ENCODE measurements at regions not wholly inside any gene's neighbourhood (a gene's known extent, or its start where the extent isn't known, plus 50 kb on each side); places are given as distances from the start of the nearest gene placed in this dataset.

DNA sequence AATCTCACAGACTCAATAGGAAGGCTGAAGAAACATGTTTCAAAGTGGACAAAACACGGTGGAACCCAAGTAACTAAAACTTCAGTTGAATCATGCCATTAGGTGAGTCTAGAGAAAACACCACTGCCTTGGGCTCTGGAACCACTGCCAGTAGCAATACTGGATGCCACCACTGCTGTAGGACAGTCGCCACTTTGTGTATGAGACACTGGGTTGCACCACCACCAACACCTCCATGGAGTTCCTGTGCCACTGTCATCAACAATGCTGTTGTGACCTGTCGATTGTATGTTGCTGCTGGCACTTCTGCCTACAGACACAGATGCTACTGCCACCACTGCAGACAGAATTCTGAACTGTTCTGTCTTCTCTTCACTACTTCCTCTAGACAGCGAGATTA, 686.7 kb downstream of the METTL4 start:
- DNase-seq: no peak

DNA sequence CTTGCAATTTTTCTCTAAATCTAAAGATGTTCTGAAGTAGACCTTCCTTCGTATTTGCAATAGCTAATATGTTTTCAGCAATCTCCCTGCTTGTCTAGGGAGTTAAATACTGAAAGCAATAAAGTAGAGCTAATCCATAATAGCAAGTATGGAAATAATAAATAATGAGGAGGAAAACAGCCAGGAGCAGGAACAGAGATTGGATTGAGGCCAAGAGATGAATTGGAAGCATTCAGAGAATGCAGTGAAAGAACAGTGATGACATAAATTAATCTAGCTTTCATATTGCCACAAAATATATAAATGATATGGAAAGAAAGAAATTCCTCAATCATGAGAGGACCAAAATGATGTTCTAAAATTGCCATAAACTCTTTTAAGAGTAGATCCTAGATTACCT, 679.7 kb downstream of the METTL4 start:
- DNase-seq: no peak

DNA sequence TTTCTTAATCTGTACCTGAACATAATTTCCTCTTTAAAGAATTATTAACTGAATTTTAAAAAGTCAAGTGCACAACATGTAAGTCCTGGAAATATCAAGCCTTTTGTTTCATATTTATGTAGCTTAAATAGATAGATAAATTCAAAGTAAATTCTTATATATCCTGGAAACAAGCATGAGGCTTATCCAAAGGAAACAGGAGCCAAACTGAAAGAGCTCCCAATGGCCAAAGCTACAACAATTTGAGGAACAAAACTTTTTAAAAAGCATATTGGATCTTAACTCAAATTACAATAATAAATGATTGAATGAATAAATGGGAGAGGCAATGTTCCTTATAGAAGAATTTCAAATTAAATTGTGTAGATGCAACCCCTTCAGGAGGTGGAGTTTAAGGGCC, 679.1 kb downstream of the METTL4 start:
- DNase-seq: no peak

DNA sequence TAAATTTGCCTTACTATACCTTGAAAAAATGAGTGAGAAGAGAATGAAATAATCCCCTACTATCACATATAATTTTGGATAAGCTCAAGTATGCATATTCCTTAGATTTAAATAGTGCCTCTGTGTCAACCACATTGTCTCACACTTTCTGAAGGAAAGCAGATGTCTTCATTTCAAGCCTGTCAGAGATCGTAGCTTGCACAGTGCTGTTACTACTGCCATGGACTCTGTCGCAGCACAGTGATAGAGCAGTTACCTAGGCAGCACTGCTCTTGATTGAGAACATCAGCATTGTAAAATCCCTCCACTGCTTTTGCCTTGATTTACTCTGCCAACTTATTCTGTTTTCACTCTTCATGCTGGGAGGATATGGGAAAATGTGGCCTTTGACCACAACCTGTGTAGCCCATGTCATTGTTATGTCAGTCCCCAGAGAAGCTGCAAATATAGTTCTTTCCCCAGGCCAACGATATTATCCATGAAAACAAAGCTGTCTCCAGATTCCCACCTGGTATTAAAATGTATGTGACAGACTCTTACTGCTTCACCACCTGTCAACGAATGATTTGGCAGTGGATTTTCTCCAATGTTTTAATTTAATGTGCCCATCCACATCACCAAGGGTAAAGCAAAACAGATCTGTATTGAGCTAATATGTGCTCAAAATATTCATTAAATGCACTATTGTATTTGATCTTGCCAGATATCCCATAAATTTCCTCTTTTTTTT, 675.7 kb downstream of the METTL4 start:
- no peak for DNase-seq

DNA sequence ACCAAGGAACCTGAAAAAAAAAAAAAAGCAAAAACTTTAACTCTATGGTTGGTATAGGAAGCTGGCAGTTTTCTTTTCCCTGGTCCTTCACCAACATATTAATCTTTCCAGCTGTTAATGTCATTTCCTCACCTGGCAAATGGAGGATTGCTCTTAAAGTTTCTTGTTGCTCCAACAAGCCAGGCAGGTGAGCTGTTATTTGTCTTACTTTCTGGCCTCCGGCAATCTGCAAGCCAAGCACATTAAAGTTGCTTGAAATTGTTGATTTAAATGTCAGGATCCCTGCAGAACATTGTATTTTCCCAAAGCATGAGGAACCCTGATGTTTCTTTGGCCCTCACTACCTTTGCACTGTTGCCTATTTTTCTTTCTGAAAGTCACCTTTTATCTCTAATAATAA, 664.9 kb downstream of the METTL4 start:
- DNase-seq: no peak

GRCh38 chr18:1907470-1908206, 663.7 kb downstream of the METTL4 start:
- DNase-seq: no peak

DNA sequence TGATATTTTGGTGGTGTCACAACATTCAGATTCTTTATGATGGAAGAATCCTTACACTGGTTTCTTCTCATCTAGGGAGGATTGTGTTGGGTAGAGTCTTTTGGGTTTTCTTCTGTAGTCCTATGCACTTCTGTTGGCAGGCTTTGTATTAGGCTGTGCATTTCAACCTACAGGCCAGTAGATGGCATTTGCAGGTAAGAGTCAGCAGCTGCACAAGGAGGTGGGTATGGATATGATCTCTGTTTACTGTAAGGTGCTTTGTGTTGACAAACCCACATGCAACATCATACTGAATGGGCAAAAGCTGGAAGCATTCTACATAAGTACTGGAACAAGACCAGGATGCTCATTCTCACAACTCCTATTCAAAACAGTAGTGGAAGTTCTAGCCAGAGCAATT, 656.8 kb downstream of the METTL4 start:
- DNase-seq: no peak

GRCh38 chr18:1916869-1917523, 654.3 kb downstream of the METTL4 start:
- DNase-seq: no peak

DNA sequence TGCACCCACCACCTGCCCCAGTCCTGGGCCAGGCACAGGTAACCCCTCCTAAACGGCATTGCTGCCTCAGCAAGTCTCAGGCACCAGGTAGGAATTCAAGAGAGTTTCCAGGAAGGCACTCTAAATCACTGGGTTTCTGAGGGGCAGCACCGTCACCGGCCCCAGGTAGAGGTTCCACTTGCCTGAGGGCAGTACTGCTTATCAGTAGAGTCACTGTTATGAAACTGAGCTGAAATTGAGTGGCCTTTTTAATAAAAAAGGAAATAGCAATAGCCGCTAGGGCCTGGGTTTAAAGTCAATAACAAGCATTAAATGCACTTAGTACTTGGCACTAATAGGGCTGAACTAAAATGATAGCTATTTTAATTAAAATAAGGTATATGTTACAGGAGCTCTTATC, 653.7 kb downstream of the METTL4 start:
- DNase-seq: no peak

DNA sequence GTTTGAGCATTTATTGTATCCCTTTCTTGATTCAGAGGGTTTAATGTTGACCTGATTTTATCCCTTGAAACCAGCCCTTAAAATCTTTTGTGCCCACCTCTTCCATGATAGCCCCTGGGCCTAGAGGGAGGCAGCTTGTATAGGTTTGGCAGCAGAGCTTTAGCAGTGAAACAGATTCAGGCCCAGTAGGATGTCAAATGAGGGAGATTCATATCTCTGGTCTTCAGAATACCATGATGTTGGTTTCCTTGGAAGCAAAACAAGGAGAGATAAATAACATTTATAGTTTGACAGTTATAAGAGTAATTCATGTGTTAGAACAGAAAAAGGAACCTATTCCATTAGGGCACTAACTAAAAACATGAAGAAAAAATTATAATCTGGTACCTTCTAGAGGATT, 649.2 kb downstream of the METTL4 start:
- no peak for DNase-seq

DNA sequence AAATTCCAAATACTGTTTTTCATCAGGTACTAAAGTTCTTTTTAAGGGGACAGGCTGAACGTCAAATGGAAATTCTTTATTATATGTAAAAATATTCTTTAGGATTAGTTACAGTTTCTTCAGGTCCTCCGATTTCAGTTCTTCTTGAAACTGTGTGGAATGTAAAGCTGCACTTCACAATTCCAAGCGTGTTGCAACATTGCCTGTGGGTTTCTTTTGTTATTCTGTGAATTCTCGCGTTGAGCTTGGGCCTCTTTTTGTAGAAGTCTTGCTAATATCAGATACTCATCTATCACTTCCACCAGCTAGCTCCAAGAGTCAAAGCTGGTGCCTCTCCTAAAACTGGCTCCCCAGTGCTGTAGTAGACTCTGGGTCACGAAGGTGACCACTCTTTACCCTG, 642.6 kb downstream of the METTL4 start:
- DNase-seq: no peak

DNA sequence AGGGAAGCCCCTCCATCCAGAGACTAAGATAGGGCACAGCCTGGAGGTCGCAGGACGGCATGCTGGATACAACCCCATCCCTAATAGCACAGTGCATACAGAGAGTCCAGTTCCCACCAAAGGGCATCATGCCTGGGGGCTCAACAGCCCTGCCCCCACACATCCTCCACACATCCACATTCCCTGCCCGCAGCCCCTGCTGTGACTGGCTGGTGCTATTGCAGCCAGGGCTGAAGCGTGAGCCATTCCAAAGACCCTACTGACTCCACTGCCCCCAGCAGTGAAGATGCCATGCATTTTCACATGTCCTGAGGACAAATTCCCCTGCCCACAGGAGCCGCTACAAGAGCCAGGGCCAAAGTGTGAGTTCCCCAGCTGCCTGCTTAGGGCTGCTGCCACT, 641.6 kb downstream of the METTL4 start:
- DNase-seq: no peak

DNA sequence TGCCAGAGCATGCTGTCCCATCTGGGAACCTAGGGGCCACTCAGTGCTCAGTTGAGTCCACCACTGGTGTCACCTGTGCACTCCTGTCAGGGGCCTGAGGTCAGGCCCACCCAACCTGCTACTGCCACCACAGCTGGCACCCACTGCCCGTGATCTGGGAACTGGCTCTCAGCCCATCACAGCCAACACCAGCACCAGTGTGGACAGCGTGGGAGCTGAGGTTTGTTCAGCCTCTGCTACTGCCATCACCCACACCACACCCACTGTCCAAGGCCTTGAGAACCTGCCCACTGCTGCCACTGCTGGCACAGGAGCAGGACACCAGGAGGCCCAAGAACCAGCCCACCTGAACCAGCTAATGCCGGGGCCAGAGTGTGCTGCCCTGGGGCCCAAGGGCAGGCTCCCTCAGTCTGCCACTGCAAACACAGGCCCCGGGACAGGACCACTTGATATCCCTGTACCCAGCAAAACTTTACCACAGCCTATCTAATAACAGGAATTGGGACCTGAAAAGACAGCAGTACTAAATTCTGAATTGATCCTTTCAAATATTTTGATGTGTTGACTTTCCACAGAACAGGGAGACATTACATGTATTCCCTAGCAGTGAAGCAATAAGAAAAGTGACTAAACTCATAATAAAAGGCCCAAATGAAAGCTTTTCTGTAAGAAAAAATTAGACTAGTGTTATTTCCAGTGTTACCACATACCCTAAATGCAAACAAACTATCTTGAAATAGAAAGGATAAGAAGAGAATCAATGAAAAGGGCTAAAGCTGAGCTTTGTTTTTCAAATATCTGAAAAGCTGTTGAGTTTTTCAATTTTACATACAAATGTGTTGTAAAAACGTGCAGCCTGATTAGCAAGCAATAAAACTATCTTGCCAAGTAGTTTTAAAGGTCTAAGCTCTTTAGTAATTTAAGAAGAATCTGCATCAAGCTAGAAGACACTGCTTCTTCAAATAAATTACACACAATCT, 640.7 kb downstream of the METTL4 start:
- DNase-seq: no peak

DNA sequence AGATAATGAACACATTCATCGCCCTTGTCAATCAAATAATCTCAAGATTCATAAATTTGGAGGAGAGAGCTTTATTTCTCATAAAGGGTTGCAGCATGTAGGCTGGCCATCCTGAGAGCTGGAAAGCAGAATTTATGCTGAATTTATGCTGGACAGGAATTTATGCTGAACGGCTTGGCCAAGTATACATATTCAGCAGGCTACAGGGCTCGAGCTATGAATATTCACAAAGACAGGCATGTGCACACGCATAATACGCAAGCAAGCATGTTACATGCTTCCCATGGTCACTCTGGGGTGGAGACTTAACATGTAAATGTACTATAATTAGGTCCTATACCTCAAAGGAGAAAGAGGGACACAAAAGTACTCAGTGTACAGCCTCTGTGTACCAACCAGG, 618.8 kb downstream of the METTL4 start:
- DNase-seq: no peak

- no peak for DNase-seq
Measured at GRCh38 chr18:1954583-1955312, 616.6 kb downstream of the METTL4 start.

DNA sequence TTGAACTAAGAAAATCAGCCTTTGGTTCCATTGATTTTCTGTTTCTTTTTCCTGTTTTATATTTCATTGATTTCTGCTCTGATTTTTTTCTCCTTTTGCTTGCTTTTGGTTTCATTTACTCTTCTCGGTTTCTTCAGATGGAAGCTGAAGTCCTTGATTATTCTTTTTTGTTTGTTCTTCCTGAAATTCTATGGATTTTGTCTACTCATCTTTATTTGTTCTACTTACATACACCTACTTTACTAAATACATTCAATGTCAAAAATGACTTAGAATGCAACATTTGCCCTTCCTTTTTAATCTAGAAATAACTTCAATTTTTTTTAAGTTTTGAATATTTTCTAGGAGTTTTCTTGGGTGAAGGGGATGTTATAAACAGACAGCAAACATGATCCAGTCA, 612.5 kb downstream of the METTL4 start:
- no peak for DNase-seq

DNA sequence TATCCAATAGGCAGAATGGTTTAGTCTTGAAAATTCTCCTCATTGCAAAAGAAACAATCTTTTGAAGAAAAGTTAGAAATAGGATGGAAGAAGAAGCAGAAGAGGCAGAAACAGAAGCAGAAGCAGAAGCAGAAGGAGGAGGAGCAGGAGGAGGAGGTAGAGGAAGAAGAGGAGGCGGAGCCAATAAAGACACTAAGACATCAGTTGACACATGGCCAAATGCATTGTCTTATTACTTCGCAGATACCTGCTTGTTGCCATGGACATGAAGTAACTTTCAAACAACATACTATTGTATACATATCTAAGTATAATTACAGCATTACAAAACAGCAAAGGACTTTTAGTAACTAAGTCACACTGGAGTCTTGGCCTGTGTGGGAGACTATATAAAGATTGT, 606.3 kb downstream of the METTL4 start:
- no peak for DNase-seq

DNA sequence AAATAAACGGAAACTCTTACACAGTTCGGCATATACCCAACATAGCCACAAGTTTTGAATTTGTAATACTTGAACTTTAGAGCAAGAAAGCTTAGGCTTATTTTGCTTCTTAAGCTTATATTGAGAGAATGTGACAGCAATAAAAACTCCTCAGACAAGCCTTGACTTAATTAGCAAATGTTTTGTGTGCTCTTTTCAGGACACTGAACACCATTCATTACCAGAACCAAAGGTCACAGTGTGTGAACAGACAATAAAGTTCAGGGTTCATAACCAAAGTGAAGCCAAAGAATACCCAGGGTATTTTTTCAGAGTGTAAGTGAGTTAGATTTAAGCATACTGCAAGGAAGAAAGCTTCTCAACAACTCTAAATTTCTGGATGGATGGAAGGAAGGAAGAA, 605.8 kb downstream of the METTL4 start:
- no peak for DNase-seq

GRCh38 chr18:1968801-1969498, 602.4 kb downstream of the METTL4 start:
- no peak for DNase-seq

- no peak for DNase-seq
Measured at GRCh38 chr18:1976484-1976883, 594.8 kb downstream of the METTL4 start.

DNA sequence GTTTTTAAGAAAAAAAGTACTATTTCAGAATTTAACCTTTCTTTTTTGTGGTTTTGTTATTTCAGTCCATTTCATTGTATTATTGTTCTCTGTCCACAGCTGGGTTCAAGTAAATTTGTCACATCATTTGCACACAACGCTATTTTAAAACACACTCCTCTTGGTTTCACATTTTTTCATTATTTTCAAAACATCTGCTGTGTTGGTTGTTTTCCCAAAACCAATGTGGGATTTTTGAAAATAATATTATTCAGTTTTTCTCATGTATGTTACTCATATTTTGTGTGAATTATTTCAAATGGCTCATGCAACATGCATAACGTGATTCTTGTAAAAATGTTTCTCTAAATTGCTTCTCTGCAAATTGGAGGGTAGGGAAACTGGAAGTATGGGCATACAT, 589.2 kb downstream of the METTL4 start:
- DNase-seq: no peak

Measured in NCI-H1436 (cell line).